ENCODE measurements at regions not wholly inside any gene's neighbourhood (a gene's known extent, or its start where the extent isn't known, plus 50 kb on each side); places are given as distances from the start of the nearest gene placed in this dataset.

GRCh38 chr21:38652396-38652795 lies 153.3 kb upstream of the ETS2 start:
- TF ChIP-seq POLR2A (IDR thresholded peaks at IDR 0.05): no peak
- TF ChIP-seq CTCF (IDR thresholded peaks at IDR 0.05): no peak
